ENCODE measurements at regions not wholly inside any gene's neighbourhood (a gene's known extent, or its start where the extent isn't known, plus 50 kb on each side); places are given as distances from the start of the nearest gene placed in this dataset.

GRCh38 chr6:113010196-113010989 is 663.3 kb downstream of the RFPL4B start:
- no peak for DNase-seq
- Histone ChIP-seq H3K36me3 (no peaks in the 10 kb centered on the region), H3K27ac (no peak overlapping the region), H3K9me3 (no peaks in the 10 kb centered on the region), H3K4me1 (no peaks in the 10 kb centered on the region), H3K27me3 (ENCODE audit: low read depth) (no peaks in the 10 kb centered on the region), H3K4me3 (no peak overlapping the region)
- no peak for ATAC-seq
- intact Hi-C loops (cut with DNase I), result no loop called here
- TF ChIP-seq, protein P1, sequence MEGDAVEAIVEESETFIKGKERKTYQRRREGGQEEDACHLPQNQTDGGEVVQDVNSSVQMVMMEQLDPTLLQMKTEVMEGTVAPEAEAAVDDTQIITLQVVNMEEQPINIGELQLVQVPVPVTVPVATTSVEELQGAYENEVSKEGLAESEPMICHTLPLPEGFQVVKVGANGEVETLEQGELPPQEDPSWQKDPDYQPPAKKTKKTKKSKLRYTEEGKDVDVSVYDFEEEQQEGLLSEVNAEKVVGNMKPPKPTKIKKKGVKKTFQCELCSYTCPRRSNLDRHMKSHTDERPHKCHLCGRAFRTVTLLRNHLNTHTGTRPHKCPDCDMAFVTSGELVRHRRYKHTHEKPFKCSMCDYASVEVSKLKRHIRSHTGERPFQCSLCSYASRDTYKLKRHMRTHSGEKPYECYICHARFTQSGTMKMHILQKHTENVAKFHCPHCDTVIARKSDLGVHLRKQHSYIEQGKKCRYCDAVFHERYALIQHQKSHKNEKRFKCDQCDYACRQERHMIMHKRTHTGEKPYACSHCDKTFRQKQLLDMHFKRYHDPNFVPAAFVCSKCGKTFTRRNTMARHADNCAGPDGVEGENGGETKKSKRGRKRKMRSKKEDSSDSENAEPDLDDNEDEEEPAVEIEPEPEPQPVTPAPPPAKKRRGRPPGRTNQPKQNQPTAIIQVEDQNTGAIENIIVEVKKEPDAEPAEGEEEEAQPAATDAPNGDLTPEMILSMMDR (IDR thresholded peaks at IDR 0.05), result no peak

- ATAC-seq, result no peak
- intact Hi-C loops (cut with DNase I), result no loop called here
- Histone ChIP-seq H3K36me3 (no peaks in the 10 kb centered on the region), H3K9me3 (no peaks in the 10 kb centered on the region), H3K4me3 (no peak overlapping the region), H3K4me1 (no peaks in the 10 kb centered on the region), H3K27ac (no peak overlapping the region), H3K27me3 (ENCODE audit: low read depth) (no peaks in the 10 kb centered on the region)
- TF ChIP-seq, protein P1 (IDR thresholded peaks at IDR 0.05), result no peak
- no peak for DNase-seq
Measured at GRCh38 chr6:113011389-113011788, 664.3 kb downstream of the RFPL4B start.

DNA sequence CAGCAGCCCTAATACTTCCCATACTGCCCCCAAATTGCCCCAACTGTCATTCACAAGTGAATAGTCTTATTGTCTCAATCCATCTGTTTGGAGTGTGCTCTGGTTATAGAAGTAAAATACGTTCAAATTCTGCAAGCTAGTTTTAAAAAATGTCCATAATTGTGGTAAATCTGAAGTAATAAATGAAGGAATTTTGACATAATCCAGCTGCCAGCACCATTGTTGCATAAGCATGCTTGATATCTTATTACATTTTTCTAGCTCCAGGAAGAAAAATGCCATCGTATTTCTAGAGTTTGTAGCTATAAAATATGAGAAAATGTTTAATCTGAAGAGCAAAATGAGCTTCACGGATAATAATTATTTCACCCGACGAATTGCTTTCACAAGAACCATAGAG is 664.7 kb downstream of the RFPL4B start:
- no peaks in the 10 kb centered on the region for H3K36me3 ChIP-seq
- TF ChIP-seq, protein P1 (IDR thresholded peaks at IDR 0.05), result no peak
- H3K4me1 ChIP-seq, result no peaks in the 10 kb centered on the region
- ATAC-seq (no peak), DNase-seq (no peak)
- H3K4me3 ChIP-seq, result no peak overlapping the region
- H3K27me3 ChIP-seq (ENCODE audit: low read depth), result no peaks in the 10 kb centered on the region
- H3K27ac ChIP-seq, result no peak overlapping the region
- no peaks in the 10 kb centered on the region for H3K9me3 ChIP-seq
- intact Hi-C loops (cut with DNase I), result no loop called here

DNA sequence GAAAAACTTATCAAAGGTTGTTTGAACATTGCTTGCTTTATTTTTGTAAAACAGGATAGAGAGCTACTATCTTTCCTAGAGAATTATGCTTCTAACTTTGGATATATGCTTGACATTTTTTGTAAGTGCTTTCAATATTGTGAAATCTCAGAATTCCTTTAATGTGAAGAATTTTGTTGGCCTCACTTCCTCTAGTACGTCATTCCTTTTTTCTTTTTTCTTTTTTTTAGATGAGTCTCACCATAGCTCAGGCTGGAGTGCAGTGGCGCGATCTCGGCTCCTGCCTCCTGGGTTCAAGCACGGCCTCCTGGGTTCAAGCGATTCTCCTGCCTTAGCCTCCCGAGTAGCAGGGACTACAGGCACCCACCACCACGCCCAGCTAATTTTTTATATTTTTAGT is 668.1 kb downstream of the RFPL4B start:
- ATAC-seq, result no peak
- H3K36me3 ChIP-seq, result no peaks in the 10 kb centered on the region
- peaks cover 3% of the 10 kb centered on the region for H3K4me1 ChIP-seq

GRCh38 chr6:113017353-113017752 is 670.2 kb downstream of the RFPL4B start:
- intact Hi-C loops (cut with DNase I), result no loop called here
- peaks cover 3% of the 10 kb centered on the region for H3K4me1 ChIP-seq
- H3K27me3 ChIP-seq (ENCODE audit: low read depth), result no peaks in the 10 kb centered on the region
- ATAC-seq (no peak), DNase-seq (no peak)
- no peak overlapping the region for H3K27ac ChIP-seq
- no peak overlapping the region for H3K4me3 ChIP-seq
- TF ChIP-seq, protein P1 (IDR thresholded peaks at IDR 0.05), result no peak
- no peaks in the 10 kb centered on the region for H3K36me3 ChIP-seq
- no peaks in the 10 kb centered on the region for H3K9me3 ChIP-seq

More for the DNA sequence above, 668.1 kb downstream of the RFPL4B start:
- no peak for DNase-seq
- TF ChIP-seq, protein P1 (IDR thresholded peaks at IDR 0.05), result no peak
- Histone ChIP-seq H3K27me3 (ENCODE audit: low read depth) (no peaks in the 10 kb centered on the region), H3K4me3 (no peak overlapping the region), H3K27ac (no peak overlapping the region), H3K9me3 (no peaks in the 10 kb centered on the region)
- intact Hi-C loops (cut with DNase I), result no loop called here
